ENCODE measurements at regions not wholly inside any gene's neighbourhood (a gene's known extent, or its start where the extent isn't known, plus 50 kb on each side); places are given as distances from the start of the nearest gene placed in this dataset.

GRCh38 chr15:53446376-53446775 lies 313.1 kb downstream of the WDR72 start:
- ChIA-PET CTCF (no interaction called here), POLR2A (no interaction called here)
- no peak for DNase-seq (ENCODE audit: low read depth, low spot score)
- no peak for TF ChIP-seq CTCF (IDR thresholded peaks at IDR 0.05; ENCODE audit: low read depth, low read length)
- no peak overlapping the region for H3K27ac ChIP-seq (ENCODE audit: low read depth, low read length)
- no peaks in the 10 kb centered on the region for H3K27me3 ChIP-seq (ENCODE audit: control insufficient read depth, insufficient read depth, low read length)
- H3K9me3 ChIP-seq (ENCODE audit: control insufficient read depth, insufficient read depth, low read length): peaks cover 4% of the 10 kb centered on the region; the same call in 1 of the 2 replicates
- H3K4me3 ChIP-seq (ENCODE audit: low read depth, low read length): no peak overlapping the region

GRCh38 chr15:53445531-53445930 lies 313.9 kb downstream of the WDR72 start:
- TF ChIP-seq CTCF (IDR thresholded peaks at IDR 0.05; ENCODE audit: low read depth, low read length): no peak
- Histone ChIP-seq H3K4me3 (ENCODE audit: low read depth, low read length) (no peak overlapping the region), H3K27ac (ENCODE audit: low read depth, low read length) (no peak overlapping the region), H3K9me3 (ENCODE audit: control insufficient read depth, insufficient read depth, low read length) (peaks cover 4% of the 10 kb centered on the region; the same call in 1 of the 2 replicates), H3K27me3 (ENCODE audit: control insufficient read depth, insufficient read depth, low read length) (no peaks in the 10 kb centered on the region)
- ChIA-PET POLR2A (no interaction called here), CTCF (no interaction called here)
- DNase-seq (ENCODE audit: low read depth, low spot score): no peak

GRCh38 chr15:53437985-53438841 lies 321.2 kb downstream of the WDR72 start:
- H3K27me3 ChIP-seq (ENCODE audit: control insufficient read depth, insufficient read depth, low read length): no peaks in the 10 kb centered on the region
- no peak for TF ChIP-seq CTCF (IDR thresholded peaks at IDR 0.05; ENCODE audit: low read depth, low read length)
- DNase-seq (ENCODE audit: low read depth, low spot score): no peak
- H3K4me3 ChIP-seq (ENCODE audit: low read depth, low read length): no peak overlapping the region
- H3K27ac ChIP-seq (ENCODE audit: low read depth, low read length): no peak overlapping the region
- POLR2A ChIA-PET: no interaction called here
- H3K9me3 ChIP-seq (ENCODE audit: control insufficient read depth, insufficient read depth, low read length): peaks cover 18% of the 10 kb centered on the region; the same call in 1 of the 2 replicates
- CTCF ChIA-PET: interaction anchor here (0.6 kb wide), 1 partner anchor 259 kb away, joined by 4 read pairs; no protein-coding TSS in a partner anchor

- H3K4me3 ChIP-seq (ENCODE audit: low read depth, low read length): no peak overlapping the region
- no peak overlapping the region for H3K27ac ChIP-seq (ENCODE audit: low read depth, low read length)
- DNase-seq (ENCODE audit: low read depth, low spot score): no peak
- no peaks in the 10 kb centered on the region for H3K27me3 ChIP-seq (ENCODE audit: control insufficient read depth, insufficient read depth, low read length)
- ChIA-PET CTCF (interaction anchor here (0.6 kb wide), 1 partner anchor 260 kb away, joined by 4 read pairs; no protein-coding TSS in a partner anchor), POLR2A (no interaction called here)
- TF ChIP-seq CTCF (IDR thresholded peaks at IDR 0.05; ENCODE audit: low read depth, low read length): no peak
- H3K9me3 ChIP-seq (ENCODE audit: control insufficient read depth, insufficient read depth, low read length): peaks cover 21% of the 10 kb centered on the region; the same call in 1 of the 2 replicates
These were observed 322.1 kb downstream of the WDR72 start for GRCh38 chr15:53437366-53437765.

GRCh38 chr15:53434174-53434678 lies 325.2 kb downstream of the WDR72 start:
- no peak for TF ChIP-seq CTCF (IDR thresholded peaks at IDR 0.05; ENCODE audit: low read depth, low read length)
- no peak for DNase-seq (ENCODE audit: low read depth, low spot score)
- H3K4me3 ChIP-seq (ENCODE audit: low read depth, low read length): no peak overlapping the region
- no peak overlapping the region for H3K27ac ChIP-seq (ENCODE audit: low read depth, low read length)
- H3K9me3 ChIP-seq (ENCODE audit: control insufficient read depth, insufficient read depth, low read length): peaks cover 21% of the 10 kb centered on the region; the same call in 1 of the 2 replicates
- POLR2A ChIA-PET: no interaction called here
- no peaks in the 10 kb centered on the region for H3K27me3 ChIP-seq (ENCODE audit: control insufficient read depth, insufficient read depth, low read length)
- CTCF ChIA-PET: no interaction called here
